Peyer's patch (tissue), 4 donors: ENCODE measurements at regions not wholly inside any gene's neighbourhood (a gene's known extent, or its start where the extent isn't known, plus 50 kb on each side); places are given as distances from the start of the nearest gene placed in this dataset.

ENCODE experiments used
- CTCF ChIP-seq, 6 experiments: fragments of 450-650 bp in 4 of 6; fragments of 200-600 bp in 2 of 6; sonication (generic) in 1 of 6; IDR thresholded peaks; one replicate each; pipeline ENCODE4 v1.5.1; 2017 to 2019; ENCODE audit warnings: antibody characterized with exemption in 6 of 6, mild to moderate bottlenecking in 3 of 6, moderate library complexity in 1 of 6
- POLR2A ChIP-seq, 2 donors: fragments of 450-650 bp; IDR thresholded peaks; one replicate each; pipeline ENCODE4 v1.5.1; 2017; ENCODE audit warnings: antibody characterized with exemption in 2 of 2, mild to moderate bottlenecking in 2 of 2, moderate library complexity in 2 of 2

GRCh38 chr10:118912961-118913600 is 116.4 kb upstream of the NANOS1 start:
- TF ChIP-seq CTCF (IDR thresholded peaks at IDR 0.05) (no peak), POLR2A (IDR thresholded peaks at IDR 0.05) (no peak)
